ENCODE measurements at regions not wholly inside any gene's neighbourhood (a gene's known extent, or its start where the extent isn't known, plus 50 kb on each side); places are given as distances from the start of the nearest gene placed in this dataset.

GRCh38 chr2:180677200-180677599 is 303.2 kb upstream of the UBE2E3 start:
- H3K9ac ChIP-seq: no peak overlapping the region
- ChIA-PET POLR2A (no interaction called here), CTCF (interaction anchor here (1.1 kb wide), 1 partner anchor 19 kb away, joined by 3 read pairs; no protein-coding TSS in a partner anchor)
- WGBS (ENCODE audit: low lambda C conversion rate): 60% methylated on average over 3 of the region's 3 CpGs
- no peaks in the 10 kb centered on the region for H3K9me3 ChIP-seq
- H2AFZ ChIP-seq (ENCODE audit: low read depth): no peak overlapping the region
- no peak overlapping the region for H3K4me2 ChIP-seq
- no peaks in the 10 kb centered on the region for H4K20me1 ChIP-seq (ENCODE audit: insufficient read depth)
- no peaks in the 10 kb centered on the region for H3K9me2 ChIP-seq
- H3K27me3 ChIP-seq (ENCODE audit: insufficient read depth): no peaks in the 10 kb centered on the region
- H3K27ac ChIP-seq (ENCODE audit: low read depth in 2 of 2, low read length in 1 of 2): no peak overlapping the region
- H3K4me3 ChIP-seq (ENCODE audit: low read depth in 2 of 2, low read length in 1 of 2): no peak overlapping the region
- H3F3A ChIP-seq (replicated peaks; ENCODE audit: insufficient read depth): no peaks in the 10 kb centered on the region
- DNase-seq: no peak
- no peaks in the 10 kb centered on the region for H3K4me1 ChIP-seq (ENCODE audit: control insufficient read depth in 1 of 2, insufficient read depth in 2 of 2, low read depth in 1 of 2, low read length in 1 of 2)
- no peaks in the 10 kb centered on the region for H3K36me3 ChIP-seq (replicated peaks in 1 of 2; ENCODE audit: control insufficient read depth in 1 of 2, insufficient read depth in 2 of 2, low read length in 1 of 2)
- TF ChIP-seq REST (IDR thresholded peaks at IDR 0.05; ENCODE audit: low read depth, low read length) (no peak), FOXM1 (IDR thresholded peaks at IDR 0.05; ENCODE audit: low read depth) (no peak), TCF12 (IDR thresholded peaks at IDR 0.05) (no peak), IRF3 (IDR thresholded peaks at IDR 0.05; ENCODE audit: low read depth, low read length) (no peak), YY1 (IDR thresholded peaks at IDR 0.05; ENCODE audit: low read depth) (no peak), RAD21 (IDR thresholded peaks at IDR 0.05; ENCODE audit: low read length) (no peak), TAF1 (IDR thresholded peaks at IDR 0.05; ENCODE audit: borderline replicate concordance, low read depth, low read length) (no peak), CTCF (IDR thresholded peaks at IDR 0.05) (no peak), ZBTB33 (IDR thresholded peaks at IDR 0.05; ENCODE audit: borderline replicate concordance, low read depth) (no peak), USF1 (IDR thresholded peaks at IDR 0.05; ENCODE audit: borderline replicate concordance, low read depth) (no peak), RCOR1 (IDR thresholded peaks at IDR 0.05; ENCODE audit: low read length) (no peak), JUND (IDR thresholded peaks at IDR 0.05) (no peak), EZH2phosphoT487 (IDR thresholded peaks at IDR 0.05; ENCODE audit: borderline replicate concordance, low read depth) (no peak)
- H3K79me2 ChIP-seq (ENCODE audit: insufficient read depth): no peaks in the 10 kb centered on the region

Measured in SK-N-SH (cell line).